Femur (tissue), 1 donor: ENCODE measurements at regions not wholly inside any gene's neighbourhood (a gene's known extent, or its start where the extent isn't known, plus 50 kb on each side); places are given as distances from the start of the nearest gene placed in this dataset.
A peak's percentile ranks its signal among the peaks of the same experiment; 100 is the strongest.
"Not testable (repeated sequence)": the region's sequence is repeated elsewhere in the genome, so short reads cannot be mapped to it uniquely, and the experiment has no call there.

Source experiments
- DNase-seq: peaks from one replicate; pipeline ENCODE4 v3.0.0-alpha.2; 2017

DNA sequence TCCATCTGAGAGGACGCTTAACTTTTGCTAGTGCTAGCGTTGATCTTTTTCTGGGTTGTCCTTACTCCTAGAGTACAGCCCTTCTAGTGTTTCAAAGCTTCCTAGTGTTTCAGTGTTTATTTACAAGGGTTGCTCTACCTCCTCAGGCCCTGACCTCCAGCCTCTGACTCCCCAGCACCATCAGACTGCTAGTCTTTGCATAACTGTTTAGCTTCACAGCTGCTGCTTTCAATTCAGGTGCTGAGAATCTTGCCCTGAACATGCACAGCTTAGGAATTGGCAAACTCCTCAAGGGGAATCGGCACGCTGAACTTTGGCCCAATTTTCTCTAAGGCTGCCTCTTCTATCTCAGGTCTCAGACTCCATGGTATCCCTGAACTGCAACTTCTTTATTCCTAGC lies 52.9 kb downstream of the OR52B4 start:
- not testable (repeated sequence) for DNase-seq

- not testable (repeated sequence) for DNase-seq
Observed at GRCh38 chr11:4277225-4277624, 91.0 kb downstream of the OR52B4 start.

GRCh38 chr11:4251085-4251484 lies 117.1 kb downstream of the OR52B4 start:
- not testable (repeated sequence) for DNase-seq

- DNase-seq, result not testable (repeated sequence)
Observed at GRCh38 chr11:4249475-4249874, 118.7 kb downstream of the OR52B4 start.

DNA sequence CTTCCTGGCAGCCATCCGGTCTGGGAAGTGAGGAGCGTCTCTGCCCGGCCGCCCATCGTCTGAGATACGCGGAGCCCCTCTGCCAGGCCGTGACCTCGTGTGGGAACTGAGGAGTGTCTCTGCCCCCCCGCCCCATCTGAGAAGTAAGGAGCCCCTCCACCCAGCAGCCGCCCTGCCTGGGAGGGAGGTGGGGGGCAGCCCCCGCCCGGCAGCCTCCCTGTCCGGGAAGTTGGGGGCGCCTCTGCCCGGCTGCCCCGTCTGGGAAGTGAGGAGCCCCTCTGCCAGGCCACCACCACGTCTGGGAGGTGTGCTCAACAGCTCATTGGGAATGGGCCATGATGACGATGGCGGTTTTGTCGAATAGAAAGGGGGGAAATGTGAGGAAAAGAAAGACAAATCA lies 130.4 kb downstream of the OR52B4 start:
- not testable (repeated sequence) for DNase-seq

DNA sequence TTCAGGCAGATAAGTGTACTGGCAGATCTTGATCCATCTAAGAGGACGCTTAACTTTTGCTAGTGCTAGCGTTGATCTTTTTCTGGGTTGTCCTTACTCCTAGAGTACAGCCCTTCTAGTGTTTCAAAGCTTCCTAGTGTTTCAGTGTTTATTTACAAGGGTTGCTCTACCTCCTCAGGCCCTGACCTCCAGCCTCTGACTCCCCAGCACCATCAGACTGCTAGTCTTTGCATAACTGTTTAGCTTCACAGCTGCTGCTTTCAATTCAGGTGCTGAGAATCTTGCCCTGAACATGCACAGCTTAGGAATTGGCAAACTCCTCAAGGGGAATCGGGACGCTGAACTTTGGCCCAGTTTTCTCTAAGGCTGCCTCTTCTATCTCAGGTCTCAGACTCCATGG lies 124.3 kb downstream of the RRM1 start:
- DNase-seq, result not testable (repeated sequence)

- no peak for DNase-seq
Observed at GRCh38 chr11:4213746-4214145, 119.1 kb downstream of the RRM1 start.

GRCh38 chr11:4211991-4212390 lies 117.4 kb downstream of the RRM1 start:
- DNase-seq, result no peak

- DNase-seq, result no peak
Observed at GRCh38 chr11:4203603-4204360, 109.2 kb downstream of the RRM1 start.

DNA sequence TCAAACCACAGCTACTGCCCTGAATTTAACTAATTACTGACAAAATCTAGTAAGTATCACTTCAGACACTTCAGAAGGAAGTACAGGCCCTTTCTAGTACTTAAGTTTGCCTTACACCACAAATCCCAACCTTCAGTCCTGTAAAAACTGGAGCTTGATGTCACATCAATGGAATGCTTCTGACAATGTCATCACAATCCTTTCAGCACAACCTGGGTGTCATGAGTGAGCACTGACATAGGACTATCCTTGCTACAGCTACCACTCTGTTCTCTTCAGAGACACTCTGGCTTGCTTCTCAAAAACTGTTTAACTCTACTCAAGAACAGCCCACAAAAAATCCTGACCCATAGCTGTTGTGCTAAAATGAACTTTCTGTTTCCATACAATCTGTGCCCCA lies 108.2 kb downstream of the RRM1 start:
- DNase-seq, result no peak

DNA sequence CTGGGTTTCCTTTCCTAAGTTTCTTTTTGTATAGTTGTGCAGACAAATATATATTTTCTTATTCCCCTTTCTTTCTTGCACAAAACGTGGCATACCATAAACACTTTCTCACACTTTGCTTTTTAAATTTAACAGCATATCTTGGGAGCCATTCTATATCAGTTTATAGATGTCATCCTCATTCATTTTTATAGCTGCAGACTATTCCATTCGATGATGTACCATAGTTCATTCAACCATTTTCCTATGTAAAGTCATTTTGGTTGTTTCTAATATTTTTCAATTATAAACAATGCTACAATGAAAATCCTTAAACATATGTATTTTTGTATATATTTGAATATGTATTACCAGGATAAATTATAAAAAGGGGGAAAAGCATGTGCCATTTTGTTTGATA lies 102.5 kb downstream of the RRM1 start:
- DNase-seq, result no peak

DNA sequence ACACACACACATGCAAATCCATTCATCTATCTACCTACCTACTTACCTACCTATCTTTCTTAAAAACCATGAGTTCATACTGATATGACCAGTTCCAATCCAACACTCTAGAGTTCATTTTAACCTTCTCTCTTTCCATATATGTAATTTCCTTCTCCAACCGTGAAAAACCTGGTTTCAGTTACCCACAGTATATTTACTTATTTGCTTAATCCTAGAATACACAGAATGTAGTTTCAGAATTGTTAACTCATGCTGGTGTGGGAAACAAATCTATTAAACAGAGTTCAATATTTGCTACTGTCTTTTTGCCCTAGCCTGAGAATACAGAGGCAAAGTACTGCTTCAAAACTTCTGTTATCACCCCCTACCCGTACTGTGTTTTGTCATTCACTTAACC lies 101.3 kb downstream of the RRM1 start:
- DNase-seq, result no peak

- no peak for DNase-seq
Observed at GRCh38 chr11:4194889-4195288, 100.3 kb downstream of the RRM1 start.

DNA sequence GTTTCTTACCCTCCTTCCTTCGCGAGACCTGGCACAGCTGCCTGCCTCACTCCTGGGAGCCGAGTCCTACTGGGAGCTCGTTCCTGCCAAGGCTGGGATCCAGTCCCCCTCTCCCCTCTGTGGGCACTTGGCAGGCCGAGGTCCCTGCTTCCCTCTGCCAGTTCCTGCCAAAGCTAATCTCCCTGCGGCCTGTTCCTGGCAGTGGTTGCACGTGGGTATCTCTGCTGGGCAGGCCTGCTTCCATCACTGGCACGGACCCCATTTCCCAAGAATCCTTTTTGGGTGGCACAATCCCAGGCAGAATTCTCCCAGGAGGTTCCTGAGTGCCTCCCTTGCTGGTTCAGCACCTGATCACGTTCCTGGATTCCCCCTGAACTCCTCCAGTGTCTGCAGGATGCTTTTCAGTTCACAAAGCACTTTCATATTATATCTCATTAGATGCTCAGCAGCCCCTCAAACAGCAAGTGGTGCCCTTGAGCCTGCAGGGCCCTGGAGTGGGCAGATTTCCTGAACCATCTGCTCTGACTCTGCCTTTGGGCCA lies 96.5 kb downstream of the RRM1 start:
- peak; percentile 15 for DNase-seq

GRCh38 chr11:4190519-4190918 lies 95.9 kb downstream of the RRM1 start:
- DNase-seq, result no peak

GRCh38 chr11:4190098-4190497 lies 95.5 kb downstream of the RRM1 start:
- DNase-seq, result no peak
